Right lobe of liver (tissue), 6 donors: ENCODE measurements at regions not wholly inside any gene's neighbourhood (a gene's known extent, or its start where the extent isn't known, plus 50 kb on each side); places are given as distances from the start of the nearest gene placed in this dataset.

Experiments used
- ATAC-seq, 4 donors: fragments of 200-7000 bp; cut with Tn5 transposase; one replicate each; pipeline ENCODE4 v1.9.1; 2020; ENCODE audit warnings: mild to moderate bottlenecking in 4 of 4, moderate library complexity in 4 of 4
- DNase-seq, 3 donors: peaks; one replicate each; pipeline ENCODE4 v3.0.0-alpha.2; 2020
- H3K27ac ChIP-seq, 3 donors: fragments of 200-600 bp; one replicate each; pipeline ENCODE4 v1.8.0; 2022
- H3K27me3 ChIP-seq, 2 donors: fragments of 200-600 bp; one replicate each; pipeline ENCODE4 v1.8.0; 2022
- H3K36me3 ChIP-seq, 4 donors: fragments of 200-600 bp; sonication (generic) in 1 of 4; one replicate each; pipeline versions ENCODE4 v1.5.1 to v1.8.0; 2017 to 2022; ENCODE audit warnings: control low read depth in 1 of 4
- H3K4me1 ChIP-seq, 4 donors: fragments of 200-600 bp; sonication (generic) in 1 of 4; one replicate each; pipeline versions ENCODE4 v1.5.1 to v1.8.0; 2017 to 2022; ENCODE audit warnings: control low read depth in 1 of 4
- H3K4me3 ChIP-seq, 3 donors: fragments of 200-600 bp; one replicate each; pipeline ENCODE4 v1.8.0; 2022
- H3K9me3 ChIP-seq, 4 donors: fragments of 200-600 bp; sonication (generic) in 1 of 4; one replicate each; pipeline versions ENCODE4 v1.5.1 to v1.8.0; 2017 to 2022; ENCODE audit warnings: control low read depth in 1 of 4
- POLR2A ChIP-seq: fragments of 450-650 bp; IDR thresholded peaks from one replicate; pipeline ENCODE4 v1.6.1; 2017; ENCODE audit warnings: antibody characterized with exemption, mild to moderate bottlenecking
- WGBS: methylation state at CpG from one replicate; pipeline ENCODE4 v1.1.6; 2018; ENCODE audit warnings: low coverage, low lambda C conversion rate; ENCODE audit not compliant: insufficient coverage; ENCODE audit errors: missing lambda C conversion rate; 5-methylcytosine and 5-hydroxymethylcytosine counted together
- intact Hi-C, 2 donors: fragments of 100-400 bp; cut with DNase I; formaldehyde crosslinking; loops; one replicate each; pipeline versions ENCODE4 v1.11.2 to v1.14.1; 2022
- TF ChIP-seq, protein P1 (sequence below), 4 donors: fragments of 200-600 bp in 3 of 4; fragments of 450-650 bp in 1 of 4; IDR thresholded peaks; one replicate each; pipeline versions ENCODE4 v1.5.1 to v1.8.0; 2016 to 2022; ENCODE audit warnings: antibody characterized with exemption in 4 of 4, mild to moderate bottlenecking in 2 of 4
- donor health status: DM: no; HTN: yes; CAD: no.
- donor health status: DM: no; HTN: no; CAD: no.
- donor health status: DM: no; HTN: no; CAD: no.
- donor health status: DM: no; HTN: yes; CAD: no.
- donor health status: DM: no; HTN: yes; CAD: no.

DNA sequence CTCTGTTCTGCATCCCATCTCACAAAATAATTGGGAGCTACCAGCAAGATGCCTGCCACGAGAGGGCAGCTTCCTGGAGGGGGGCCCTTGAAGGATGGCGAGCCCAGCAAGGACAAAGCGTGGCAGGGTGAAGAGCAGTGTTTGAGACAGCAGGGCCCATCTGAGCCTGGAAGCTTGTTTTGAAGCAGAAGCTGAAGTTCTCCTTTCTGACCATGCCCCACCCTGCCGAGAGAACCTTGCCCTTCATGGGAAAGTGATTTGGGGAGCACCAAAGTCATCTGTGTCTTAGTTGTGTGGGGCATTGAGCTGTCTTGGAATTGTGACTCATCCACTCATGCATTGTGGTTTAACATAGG is 216.3 kb downstream of the BCL11A start:
- no peaks in the 10 kb centered on the region for H3K4me1 ChIP-seq
- H3K36me3 ChIP-seq: no peaks in the 10 kb centered on the region
- no peaks in the 10 kb centered on the region for H3K9me3 ChIP-seq
- ATAC-seq: peak in 1 of 4 donors; percentile 34
- intact Hi-C loops: no loop called here
- H3K27ac ChIP-seq: no peak overlapping the region
- TF ChIP-seq, protein P1, sequence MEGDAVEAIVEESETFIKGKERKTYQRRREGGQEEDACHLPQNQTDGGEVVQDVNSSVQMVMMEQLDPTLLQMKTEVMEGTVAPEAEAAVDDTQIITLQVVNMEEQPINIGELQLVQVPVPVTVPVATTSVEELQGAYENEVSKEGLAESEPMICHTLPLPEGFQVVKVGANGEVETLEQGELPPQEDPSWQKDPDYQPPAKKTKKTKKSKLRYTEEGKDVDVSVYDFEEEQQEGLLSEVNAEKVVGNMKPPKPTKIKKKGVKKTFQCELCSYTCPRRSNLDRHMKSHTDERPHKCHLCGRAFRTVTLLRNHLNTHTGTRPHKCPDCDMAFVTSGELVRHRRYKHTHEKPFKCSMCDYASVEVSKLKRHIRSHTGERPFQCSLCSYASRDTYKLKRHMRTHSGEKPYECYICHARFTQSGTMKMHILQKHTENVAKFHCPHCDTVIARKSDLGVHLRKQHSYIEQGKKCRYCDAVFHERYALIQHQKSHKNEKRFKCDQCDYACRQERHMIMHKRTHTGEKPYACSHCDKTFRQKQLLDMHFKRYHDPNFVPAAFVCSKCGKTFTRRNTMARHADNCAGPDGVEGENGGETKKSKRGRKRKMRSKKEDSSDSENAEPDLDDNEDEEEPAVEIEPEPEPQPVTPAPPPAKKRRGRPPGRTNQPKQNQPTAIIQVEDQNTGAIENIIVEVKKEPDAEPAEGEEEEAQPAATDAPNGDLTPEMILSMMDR (IDR thresholded peaks at IDR 0.05): no peak
- no peak for TF ChIP-seq POLR2A
- WGBS: 47% methylated on average over 2 of the region's 4 CpGs
- no peak overlapping the region for H3K4me3 ChIP-seq
- H3K27me3 ChIP-seq: no peaks in the 10 kb centered on the region
- no peak for DNase-seq

DNA sequence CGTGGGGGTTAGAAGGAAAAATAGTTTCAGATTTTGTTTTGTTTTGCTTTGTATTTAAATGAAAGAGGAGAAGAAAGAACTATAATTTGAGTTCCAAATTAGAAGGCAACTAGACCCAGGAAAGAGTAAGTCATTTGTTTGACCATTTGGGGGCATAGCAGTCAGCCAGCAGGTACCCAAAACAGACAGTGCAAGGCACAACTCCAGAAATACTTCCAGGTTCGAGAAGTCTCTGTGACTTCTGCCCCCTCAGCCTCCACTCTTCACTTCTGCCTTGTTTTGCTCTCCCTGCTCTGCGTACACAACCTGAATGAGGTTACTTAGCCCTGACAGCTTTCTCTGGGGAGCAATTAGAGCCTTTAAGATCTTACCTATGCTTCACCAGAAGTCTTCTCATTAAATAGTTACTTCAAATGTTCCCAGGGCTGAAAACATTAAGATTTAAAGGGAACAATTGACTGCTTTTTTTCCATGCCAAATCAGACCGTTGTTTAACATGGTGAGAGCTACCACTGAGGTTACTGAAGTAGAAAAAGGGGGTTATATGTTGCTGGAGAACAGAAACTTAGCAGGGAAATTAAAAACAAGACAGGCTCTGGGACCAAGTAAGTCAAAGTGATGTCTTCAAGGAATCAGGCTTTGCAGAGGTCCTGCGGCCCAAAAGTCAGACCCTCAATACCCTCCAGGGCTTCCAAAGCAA is 216.9 kb downstream of the BCL11A start:
- 58% methylated on average over 4 of the region's 5 CpGs for WGBS
- TF ChIP-seq POLR2A: no peak
- TF ChIP-seq, protein P1 (IDR thresholded peaks at IDR 0.05): no peak
- DNase-seq (no peak), ATAC-seq (no peak)
- H3K9me3 ChIP-seq: no peaks in the 10 kb centered on the region
- H3K27ac ChIP-seq: no peak overlapping the region
- intact Hi-C loops: no loop called here
- H3K4me1 ChIP-seq: no peaks in the 10 kb centered on the region
- no peak overlapping the region for H3K4me3 ChIP-seq
- H3K36me3 ChIP-seq: no peaks in the 10 kb centered on the region
- H3K27me3 ChIP-seq: no peaks in the 10 kb centered on the region

DNA sequence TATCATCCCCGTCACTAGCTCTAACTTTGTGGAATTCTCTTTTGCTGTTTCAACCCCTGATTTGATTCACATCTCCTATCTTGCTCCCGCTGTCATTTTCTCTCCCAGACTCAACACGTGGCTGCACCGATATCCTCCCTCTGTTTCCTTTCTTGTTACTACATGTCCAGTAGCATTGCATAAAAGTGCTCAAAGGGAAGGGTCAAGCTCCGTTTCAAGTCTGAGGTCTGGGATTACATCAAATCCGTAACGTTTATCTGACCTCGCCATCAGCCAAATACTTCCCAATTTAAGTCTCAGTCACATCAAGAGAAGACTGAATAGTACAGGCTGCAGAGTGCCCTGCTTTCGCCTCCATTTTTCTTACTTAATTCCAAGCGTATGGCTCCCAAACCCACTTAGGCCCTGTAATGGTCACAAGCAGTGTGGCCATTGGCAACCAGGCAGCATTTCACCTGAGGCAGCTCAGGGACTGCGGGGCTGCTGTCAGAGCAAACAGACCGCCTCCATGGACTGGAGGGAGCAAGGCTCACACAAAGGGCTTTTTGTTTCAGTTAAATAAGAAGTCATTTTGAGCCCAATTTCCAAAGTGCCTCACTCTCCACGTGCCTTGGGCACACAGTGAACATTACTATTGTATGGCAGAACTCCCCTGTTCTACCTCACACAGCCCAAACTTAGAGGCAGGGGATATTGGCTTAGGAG is 217.8 kb downstream of the BCL11A start:
- no peaks in the 10 kb centered on the region for H3K4me1 ChIP-seq
- no peaks in the 10 kb centered on the region for H3K36me3 ChIP-seq
- intact Hi-C loops: no loop called here
- DNase-seq (no peak), ATAC-seq (peak in 1 of 4 donors; percentile 11)
- H3K27ac ChIP-seq: no peak overlapping the region
- H3K9me3 ChIP-seq: no peaks in the 10 kb centered on the region
- 64% methylated on average over 11 of the region's 13 CpGs for WGBS
- no peaks in the 10 kb centered on the region for H3K27me3 ChIP-seq
- no peak overlapping the region for H3K4me3 ChIP-seq
- TF ChIP-seq, protein P1 (IDR thresholded peaks at IDR 0.05): no peak
- TF ChIP-seq POLR2A: no peak

DNA sequence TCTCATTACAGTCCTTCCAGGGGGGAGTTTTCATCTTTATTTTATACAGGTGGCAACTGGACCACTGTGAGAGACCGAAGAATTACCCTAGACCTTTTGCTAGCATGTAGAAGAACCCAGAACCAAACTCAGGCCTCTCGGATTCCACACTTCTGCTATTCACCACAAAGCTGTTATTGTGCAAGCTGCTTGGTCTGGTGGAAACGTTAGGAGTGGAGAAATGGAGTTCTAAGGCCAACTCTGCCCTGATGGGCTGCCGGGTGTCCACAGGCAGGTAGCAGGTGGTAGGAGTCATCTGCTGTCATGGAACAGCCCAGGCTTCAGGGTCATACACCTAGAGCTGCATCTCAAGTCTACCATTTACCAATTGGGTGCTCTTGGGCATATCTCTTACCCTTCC is 218.8 kb downstream of the BCL11A start:
- Histone ChIP-seq H3K27ac (no peak overlapping the region), H3K4me3 (no peak overlapping the region), H3K27me3 (no peaks in the 10 kb centered on the region), H3K4me1 (no peaks in the 10 kb centered on the region), H3K36me3 (no peaks in the 10 kb centered on the region), H3K9me3 (no peaks in the 10 kb centered on the region)
- DNase-seq: no peak
- intact Hi-C loops: no loop called here
- 67% methylated on average over 2 of the region's 4 CpGs for WGBS
- TF ChIP-seq POLR2A: no peak
- TF ChIP-seq, protein P1 (IDR thresholded peaks at IDR 0.05): no peak
- ATAC-seq: no peak
